HepG2 (cell line): ENCODE measurements at regions not wholly inside any gene's neighbourhood (a gene's known extent, or its start where the extent isn't known, plus 50 kb on each side); places are given as distances from the start of the nearest gene placed in this dataset.

Source experiments
- ATAC-seq: fragments of 200-7000 bp; cut with Tn5 transposase; 3 replicates; pipeline ENCODE4 v1.9.1; 2020; ENCODE audit warnings: mild to moderate bottlenecking, moderate library complexity
- BruUV-seq: library from RNA; stranded (reverse); fragments of 400-500 nt; replicated peaks from 2 replicates; lab custom pipeline; 2021; lab: Mats Ljungman, UMichigan
- CTCF ChIA-PET: fragments of 300-600 bp; formaldehyde crosslinking; extraction: SDS; loops from one replicate; lab custom pipeline; 2021; ENCODE audit warnings: low total read pairs, inconsistent platforms, low intra/inter-chr PET ratio; lab: Yijun Ruan, JAX
- POLR2A ChIA-PET: fragments of 350-600 bp; sonication (Branson Sonifier 250); formaldehyde crosslinking; loops from one replicate; lab custom pipeline; 2020; ENCODE audit warnings: antibody characterized with exemption, inconsistent platforms; lab: Yijun Ruan, JAX
- DNase-seq: peaks from one replicate; pipeline ENCODE4 v3.0.0-alpha.2; 2015; ENCODE audit warnings: low spot score
- FAIRE-seq: peaks from 3 replicates; lab custom pipeline; 2011; peaks lifted over from hg19 to GRCh38; lab: Jason Lieb, UNC
- H2AFZ ChIP-seq: one replicate; pipeline ENCODE4 v1.6.1; 2011; ENCODE audit warnings: low read length, inconsistent platforms
- H3K27ac ChIP-seq: fragments of 300-600 bp; 3 replicates; pipeline ENCODE4 v1.8.0; 2011; ENCODE audit warnings: mixed run types, mild to moderate bottlenecking, mixed read lengths, low read length, inconsistent platforms; ENCODE audit not compliant: insufficient read depth; ENCODE audit errors: extremely low read length
- H3K27me3 ChIP-seq, 2 experiments: fragments of 200-600 bp in 1 of 2; 2 replicates in 1 of 2; 3 replicates in 1 of 2; pipeline versions ENCODE4 v1.6.0 to v1.8.0; 2011; ENCODE audit warnings: low read length in 2 of 2, mild to moderate bottlenecking in 2 of 2, moderate library complexity in 2 of 2, inconsistent platforms in 1 of 2; ENCODE audit not compliant: insufficient read depth in 2 of 2, control insufficient read depth in 1 of 2
- H3K36me3 ChIP-seq, 2 experiments: fragments of 200-600 bp in 1 of 2; replicated peaks in 1 of 2; 2 replicates in 1 of 2; 3 replicates in 1 of 2; pipeline versions ENCODE4 v1.5.1 to v1.8.0; 2011; ENCODE audit warnings: low read length in 2 of 2, inconsistent platforms in 1 of 2; ENCODE audit not compliant: insufficient read depth in 2 of 2, control insufficient read depth in 1 of 2
- H3K4me1 ChIP-seq: 2 replicates; pipeline ENCODE4 v1.5.1; 2012; ENCODE audit warnings: low read length, inconsistent platforms; ENCODE audit not compliant: insufficient read depth
- H3K4me2 ChIP-seq: 2 replicates; pipeline ENCODE4 v1.6.0; 2011; ENCODE audit warnings: low read depth, low read length, inconsistent platforms
- H3K4me3 ChIP-seq, 3 experiments: fragments of 200-600 bp in 1 of 3; sonication (generic), shearing (Covaris generic) in 1 of 3; replicated peaks in 1 of 3; 2 replicates each; pipeline ENCODE4 v1.5.1; 2011 to 2016; ENCODE audit warnings: low read length in 3 of 3, inconsistent platforms in 2 of 3, low read depth in 2 of 3, mild to moderate bottlenecking in 2 of 3, control low read depth in 1 of 3, mixed read lengths in 1 of 3; ENCODE audit not compliant: insufficient read depth in 1 of 3
- H3K79me2 ChIP-seq: one replicate; pipeline ENCODE4 v1.6.1; 2011; ENCODE audit warnings: low read length, inconsistent platforms; ENCODE audit not compliant: insufficient read depth
- H3K9ac ChIP-seq: 2 replicates; pipeline ENCODE4 v1.6.0; 2011; ENCODE audit warnings: mild to moderate bottlenecking, low read depth, low read length, inconsistent platforms; ENCODE audit not compliant: insufficient read depth
- H3K9me3 ChIP-seq: 2 replicates; pipeline ENCODE4 v1.5.1; 2012; ENCODE audit warnings: mild to moderate bottlenecking, low read length
- H4K20me1 ChIP-seq: 2 replicates; pipeline ENCODE4 v1.6.0; 2011; ENCODE audit warnings: inconsistent platforms, mild to moderate bottlenecking, low read length, moderate library complexity; ENCODE audit not compliant: insufficient read depth
- HMGXB3 ChIP-seq: sonication (generic); formaldehyde crosslinking; IDR thresholded peaks from 2 replicates; pipeline ENCODE4 v1.4.0; 2020; ENCODE audit warnings: missing genetic modification reagents, borderline replicate concordance
- HOXA7 ChIP-seq: sonication (generic); formaldehyde crosslinking; IDR thresholded peaks from 2 replicates; pipeline ENCODE4 v1.8.1; 2022; ENCODE audit warnings: mild to moderate bottlenecking, missing genetic modification reagents, moderate library complexity
- ISX ChIP-seq: sonication (generic); formaldehyde crosslinking; conservative IDR thresholded peaks from 2 replicates; pipeline ENCODE4 v1.5.0; 2020; ENCODE audit warnings: missing genetic modification reagents
- MAFF ChIP-seq: IDR thresholded peaks from 2 replicates; pipeline ENCODE4 v1.6.1; 2011; ENCODE audit warnings: low read depth, low read length, improper control_type of control experiment
- MAFK ChIP-seq, 2 experiments: IDR thresholded peaks in 1 of 2; conservative IDR thresholded peaks in 1 of 2; 2 replicates each; pipeline ENCODE4 v1.6.1; 2011; ENCODE audit warnings: improper control_type of control experiment in 2 of 2, low read length in 2 of 2
- MTF2 ChIP-seq: sonication (generic); formaldehyde crosslinking; IDR thresholded peaks from 2 replicates; pipeline ENCODE4 v1.5.0; 2020; ENCODE audit warnings: missing genetic modification reagents, borderline replicate concordance
- NFKB2 ChIP-seq: sonication (generic); formaldehyde crosslinking; IDR thresholded peaks from 2 replicates; pipeline ENCODE4 v1.4.0; 2020; ENCODE audit warnings: missing genetic modification reagents, borderline replicate concordance
- NR2F6 ChIP-seq, 2 experiments: IDR thresholded peaks; 2 replicates each; pipeline ENCODE4 v1.6.1; 2016; ENCODE audit warnings: antibody characterized with exemption in 1 of 2, mild to moderate bottlenecking in 1 of 2
- RAD51 ChIP-seq: fragments of 450-650 bp; IDR thresholded peaks from 2 replicates; pipeline ENCODE4 v1.6.1; 2016; ENCODE audit warnings: borderline replicate concordance
- TAF1 ChIP-seq: sonication (generic); formaldehyde crosslinking; IDR thresholded peaks from 2 replicates; pipeline ENCODE4 v1.4.0; 2020; ENCODE audit warnings: missing genetic modification reagents
- ZBTB38 ChIP-seq: sonication (generic); formaldehyde crosslinking; IDR thresholded peaks from 2 replicates; pipeline ENCODE4 v1.5.1; 2020; ENCODE audit warnings: mild to moderate bottlenecking, missing genetic modification reagents
- ZFY ChIP-seq: sonication (generic); formaldehyde crosslinking; IDR thresholded peaks from 2 replicates; pipeline ENCODE4 v1.4.0; 2020; ENCODE audit warnings: missing genetic modification reagents
- ZNF121 ChIP-seq: sonication (generic); formaldehyde crosslinking; IDR thresholded peaks from 2 replicates; pipeline ENCODE4 v1.5.0; 2020; ENCODE audit warnings: mild to moderate bottlenecking, missing genetic modification reagents
- ZNF33A ChIP-seq: sonication (generic); formaldehyde crosslinking; IDR thresholded peaks from 2 replicates; pipeline ENCODE4 v1.5.1; 2020; ENCODE audit warnings: missing genetic modification reagents, mild to moderate bottlenecking, moderate library complexity, borderline replicate concordance
- ZNF451 ChIP-seq: sonication (generic); formaldehyde crosslinking; IDR thresholded peaks from 2 replicates; pipeline ENCODE4 v1.5.0; 2020; ENCODE audit warnings: mild to moderate bottlenecking, missing genetic modification reagents
- ZNF850 ChIP-seq: sonication (generic); formaldehyde crosslinking; conservative IDR thresholded peaks from 2 replicates; pipeline ENCODE4 v1.9.0; 2021; ENCODE audit warnings: mild to moderate bottlenecking, missing genetic modification reagents
- WGBS: methylation state at CpG from one replicate; pipeline ENCODE4 v1.1.6; 2017; ENCODE audit warnings: low lambda C conversion rate; 5-methylcytosine and 5-hydroxymethylcytosine counted together
- in situ Hi-C: cut with HindIII; loops from 2 replicates; pipeline ENCODE4 v1.10.0; 2017; ENCODE audit warnings: low pct_unique_long_range_greater_than_20kb; ENCODE audit not compliant: extremely low pct_ligation_motif_present
- intact Hi-C: fragments of 100-400 bp; cut with micrococcal nuclease; formaldehyde crosslinking; loops from one replicate; pipeline ENCODE4 v1.10.0; 2022; ENCODE audit not compliant: unreplicated experiment
- TF ChIP-seq, protein P1 (sequence below): sonication (generic); formaldehyde crosslinking; IDR thresholded peaks from 2 replicates; pipeline ENCODE4 v1.5.0; 2020; ENCODE audit warnings: missing genetic modification reagents

GRCh38 chr5:20128343-20128742, 140.3 kb upstream of the CDH18 start:
- Histone ChIP-seq H3K4me1 (no peaks in the 10 kb centered on the region), H2AFZ (no peak overlapping the region), H3K79me2 (no peaks in the 10 kb centered on the region), H3K4me2 (no peak overlapping the region), H3K36me3 (no peaks in the 10 kb centered on the region), H3K27ac (no peak overlapping the region), H3K4me3 (no peak overlapping the region), H3K9ac (no peak overlapping the region), H3K9me3 (peaks cover 11% of the 10 kb centered on the region; the same call in 1 of the 2 replicates), H3K27me3 (no peaks in the 10 kb centered on the region)
- ATAC-seq (no peak), DNase-seq (no peak)
- in situ Hi-C loops: no loop called here
- BruUV-seq: no TSS peak
- POLR2A ChIA-PET: no interaction called here
- intact Hi-C loops: no loop called here
- peak; percentile 94 for TF ChIP-seq MAFF
- no peak for TF ChIP-seq ZNF451
- peak; percentile 88 to 94 for TF ChIP-seq MAFK (conservative IDR thresholded peaks at IDR 0.05 in 1 of 2, IDR thresholded peaks at IDR 0.05 in 1 of 2; ENCODE audit: low read length in 2 of 2)
- TF ChIP-seq, all 625 proteins: peak for 2
- 56% methylated on average over 1 of the region's 1 CpG for WGBS
- CTCF ChIA-PET: no interaction called here
- no peaks in the 10 kb centered on the region for H4K20me1 ChIP-seq
- no peak for FAIRE-seq

GRCh38 chr5:20114526-20114925, 126.5 kb upstream of the CDH18 start:
- intact Hi-C loops: no loop called here
- in situ Hi-C loops: no loop called here
- ChIA-PET CTCF (no interaction called here), POLR2A (no interaction called here)
- Histone ChIP-seq H3K36me3 (no peaks in the 10 kb centered on the region), H3K27me3 (no peaks in the 10 kb centered on the region), H3K9me3 (no peaks in the 10 kb centered on the region), H4K20me1 (no peaks in the 10 kb centered on the region), H3K4me2 (no peak overlapping the region), H3K27ac (no peak overlapping the region), H3K9ac (no peak overlapping the region), H2AFZ (no peak overlapping the region), H3K4me1 (no peaks in the 10 kb centered on the region), H3K79me2 (no peaks in the 10 kb centered on the region), H3K4me3 (no peak overlapping the region)
- ATAC-seq (no peak), FAIRE-seq (no peak), DNase-seq (no peak)
- TF ChIP-seq NR2F6 (IDR thresholded peaks at IDR 0.05): no peak
- no peak for TF ChIP-seq NR2F6 (CRISPR knock-in tag; IDR thresholded peaks at IDR 0.05)
- TF ChIP-seq HMGXB3 (CRISPR knock-in tag): no peak
- TF ChIP-seq ZNF33A (CRISPR knock-in tag): no peak
- TF ChIP-seq NFKB2 (CRISPR knock-in tag): no peak
- TF ChIP-seq ZNF121 (CRISPR knock-in tag): no peak
- no peak for TF ChIP-seq ZBTB38 (CRISPR knock-in tag)
- TF ChIP-seq ISX (CRISPR knock-in tag): no peak
- TF ChIP-seq, protein P1, sequence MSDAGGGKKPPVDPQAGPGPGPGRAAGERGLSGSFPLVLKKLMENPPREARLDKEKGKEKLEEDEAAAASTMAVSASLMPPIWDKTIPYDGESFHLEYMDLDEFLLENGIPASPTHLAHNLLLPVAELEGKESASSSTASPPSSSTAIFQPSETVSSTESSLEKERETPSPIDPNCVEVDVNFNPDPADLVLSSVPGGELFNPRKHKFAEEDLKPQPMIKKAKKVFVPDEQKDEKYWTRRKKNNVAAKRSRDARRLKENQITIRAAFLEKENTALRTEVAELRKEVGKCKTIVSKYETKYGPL: no peak
- TF ChIP-seq HOXA7 (CRISPR knock-in tag): no peak
- TF ChIP-seq ZNF850: no peak
- no peak for TF ChIP-seq TAF1 (CRISPR knock-in tag)
- no peak for TF ChIP-seq MTF2 (CRISPR knock-in tag)
- no peak for TF ChIP-seq RAD51
- no peak for TF ChIP-seq ZFY (CRISPR knock-in tag)
- BruUV-seq: no TSS peak
- WGBS: 0% methylated on average over 1 of the region's 1 CpG
